Peyer's patch (tissue), 4 donors: ENCODE measurements at regions not wholly inside any gene's neighbourhood (a gene's known extent, or its start where the extent isn't known, plus 50 kb on each side); places are given as distances from the start of the nearest gene placed in this dataset.

Source experiments
- DNase-seq, 3 donors: peaks; one replicate each; pipeline ENCODE4 v3.0.0-alpha.2; 2017 to 2019
- H3K27ac ChIP-seq, 4 donors: fragments of 200-600 bp; sonication (generic); one replicate each; pipeline ENCODE4 v1.5.1; 2016 to 2019
- H3K27me3 ChIP-seq, 2 donors: fragments of 200-600 bp; sonication (generic); one replicate each; pipeline ENCODE4 v1.5.1; 2019
- H3K36me3 ChIP-seq, 3 donors: fragments of 200-600 bp; sonication (generic); one replicate each; pipeline ENCODE4 v1.5.1; 2016 to 2019
- H3K4me1 ChIP-seq, 4 donors: fragments of 200-600 bp; sonication (generic); one replicate each; pipeline ENCODE4 v1.5.1; 2016 to 2019
- H3K4me3 ChIP-seq, 4 donors: fragments of 200-600 bp; sonication (generic); 1 replicate in 3 of 4; 2 replicates in 1 of 4; pipeline ENCODE4 v1.5.1; 2016 to 2019; ENCODE audit warnings: mild to moderate bottlenecking in 1 of 4
- H3K9me3 ChIP-seq, 4 donors: fragments of 200-600 bp; sonication (generic); one replicate each; pipeline ENCODE4 v1.5.1; 2016 to 2019; ENCODE audit warnings: mild to moderate bottlenecking in 1 of 4
- CTCF ChIP-seq, 6 experiments: fragments of 450-650 bp in 4 of 6; fragments of 200-600 bp in 2 of 6; sonication (generic) in 1 of 6; IDR thresholded peaks; one replicate each; pipeline ENCODE4 v1.5.1; 2017 to 2019; ENCODE audit warnings: antibody characterized with exemption in 6 of 6, mild to moderate bottlenecking in 3 of 6, moderate library complexity in 1 of 6
- POLR2A ChIP-seq, 2 donors: fragments of 450-650 bp; IDR thresholded peaks; one replicate each; pipeline ENCODE4 v1.5.1; 2017; ENCODE audit warnings: antibody characterized with exemption in 2 of 2, mild to moderate bottlenecking in 2 of 2, moderate library complexity in 2 of 2

- H3K4me3 ChIP-seq = no peak overlapping the region
- H3K27me3 ChIP-seq = no peaks in the 10 kb centered on the region
- TF ChIP-seq POLR2A (IDR thresholded peaks at IDR 0.05) (no peak), CTCF (IDR thresholded peaks at IDR 0.05) (no peak)
- no peak overlapping the region for H3K27ac ChIP-seq
- H3K4me1 ChIP-seq = no peaks in the 10 kb centered on the region
- no peaks in the 10 kb centered on the region for H3K36me3 ChIP-seq
- DNase-seq = no peak
- no peaks in the 10 kb centered on the region for H3K9me3 ChIP-seq
These were observed 51.4 kb upstream of the FZD10 start for GRCh38 chr12:130110914-130111313.

GRCh38 chr12:130111965-130112496, 50.2 kb upstream of the FZD10 start:
- H3K4me1 ChIP-seq = no peaks in the 10 kb centered on the region
- no peak overlapping the region for H3K4me3 ChIP-seq
- H3K27ac ChIP-seq = no peak overlapping the region
- TF ChIP-seq POLR2A (IDR thresholded peaks at IDR 0.05) (no peak), CTCF (IDR thresholded peaks at IDR 0.05) (no peak)
- H3K27me3 ChIP-seq = no peaks in the 10 kb centered on the region
- no peaks in the 10 kb centered on the region for H3K9me3 ChIP-seq
- no peaks in the 10 kb centered on the region for H3K36me3 ChIP-seq
- no peak for DNase-seq
